Choroid plexus epithelial cell (primary cell): ENCODE measurements at regions not wholly inside any gene's neighbourhood (a gene's known extent, or its start where the extent isn't known, plus 50 kb on each side); places are given as distances from the start of the nearest gene placed in this dataset.

Experiments used
- DNase-seq: peaks from one replicate; pipeline ENCODE4 v3.0.0-alpha.2; 2010; ENCODE audit warnings: low read depth
- H3K4me3 ChIP-seq: 2 replicates; pipeline ENCODE4 v1.5.1; 2011; ENCODE audit warnings: low read depth, mild to moderate bottlenecking, control low read depth, low read length, moderate library complexity
- TF ChIP-seq, protein P1 (sequence below): conservative IDR thresholded peaks from 2 replicates; pipeline ENCODE4 v1.5.1; 2011; ENCODE audit warnings: low read depth, mild to moderate bottlenecking, control low read depth, inconsistent platforms, low read length, moderate library complexity

DNA sequence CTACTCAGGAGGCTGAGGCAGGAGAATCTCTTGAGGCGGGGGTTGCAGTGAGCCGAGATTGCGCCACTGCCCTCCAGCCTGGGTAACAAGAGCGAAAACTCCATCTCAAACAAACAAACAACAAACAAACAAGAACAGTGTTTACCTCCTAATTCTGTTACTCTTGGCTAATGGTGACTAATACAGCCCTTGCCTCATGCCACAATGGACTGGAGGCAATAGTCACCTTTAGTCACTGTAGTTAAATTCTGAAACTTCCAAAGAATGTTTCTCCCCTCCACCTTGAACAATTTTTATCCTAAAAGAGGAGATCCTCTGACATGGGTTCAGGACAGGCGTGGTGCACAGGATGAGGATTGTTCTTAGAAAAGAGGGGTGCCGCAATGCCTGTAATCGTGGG is 241.2 kb upstream of the CTSO start:
- no peak overlapping the region for H3K4me3 ChIP-seq
- no peak for DNase-seq
- TF ChIP-seq, protein P1, sequence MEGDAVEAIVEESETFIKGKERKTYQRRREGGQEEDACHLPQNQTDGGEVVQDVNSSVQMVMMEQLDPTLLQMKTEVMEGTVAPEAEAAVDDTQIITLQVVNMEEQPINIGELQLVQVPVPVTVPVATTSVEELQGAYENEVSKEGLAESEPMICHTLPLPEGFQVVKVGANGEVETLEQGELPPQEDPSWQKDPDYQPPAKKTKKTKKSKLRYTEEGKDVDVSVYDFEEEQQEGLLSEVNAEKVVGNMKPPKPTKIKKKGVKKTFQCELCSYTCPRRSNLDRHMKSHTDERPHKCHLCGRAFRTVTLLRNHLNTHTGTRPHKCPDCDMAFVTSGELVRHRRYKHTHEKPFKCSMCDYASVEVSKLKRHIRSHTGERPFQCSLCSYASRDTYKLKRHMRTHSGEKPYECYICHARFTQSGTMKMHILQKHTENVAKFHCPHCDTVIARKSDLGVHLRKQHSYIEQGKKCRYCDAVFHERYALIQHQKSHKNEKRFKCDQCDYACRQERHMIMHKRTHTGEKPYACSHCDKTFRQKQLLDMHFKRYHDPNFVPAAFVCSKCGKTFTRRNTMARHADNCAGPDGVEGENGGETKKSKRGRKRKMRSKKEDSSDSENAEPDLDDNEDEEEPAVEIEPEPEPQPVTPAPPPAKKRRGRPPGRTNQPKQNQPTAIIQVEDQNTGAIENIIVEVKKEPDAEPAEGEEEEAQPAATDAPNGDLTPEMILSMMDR, result no peak

DNA sequence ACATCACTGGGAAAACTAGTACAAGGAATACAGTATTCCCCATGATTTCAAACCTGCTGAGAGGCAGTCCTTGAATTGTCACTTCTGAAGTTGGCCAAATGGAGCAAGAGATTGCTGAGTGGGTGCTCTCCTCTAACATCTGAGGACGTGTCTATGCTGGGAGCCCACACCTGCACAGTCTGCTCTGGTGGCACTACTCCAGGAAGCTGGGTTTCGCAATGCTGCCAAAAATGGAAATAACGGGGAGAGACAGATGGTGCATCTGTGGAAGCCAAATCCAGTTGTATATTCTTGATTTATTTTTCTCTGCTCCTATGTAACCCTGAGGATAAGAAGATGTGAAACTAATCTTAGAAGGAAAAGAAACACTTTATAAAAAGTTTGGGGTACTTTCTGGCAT is 240.1 kb upstream of the CTSO start:
- H3K4me3 ChIP-seq, result no peak overlapping the region
- peak; percentile 28 for DNase-seq
- TF ChIP-seq, protein P1, result no peak

DNA sequence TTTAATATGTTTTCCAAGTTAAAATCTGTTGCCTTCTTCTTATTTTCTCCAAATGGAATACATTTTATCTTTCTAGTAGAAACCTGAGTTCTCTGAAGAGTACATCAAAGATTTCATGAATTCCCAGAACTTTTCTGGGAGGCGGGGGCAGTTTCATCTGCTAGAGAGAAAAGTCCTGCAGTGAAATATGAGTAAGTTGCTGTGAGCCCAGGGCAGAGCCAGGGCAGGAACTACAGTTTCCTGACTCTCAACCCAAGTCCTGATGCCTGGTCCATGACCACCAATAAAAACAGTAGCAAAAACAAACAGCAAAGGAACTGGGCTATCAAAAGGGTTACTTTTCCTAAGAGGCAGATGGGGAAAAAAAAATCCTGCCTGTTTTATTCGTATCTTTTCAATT is 239.4 kb upstream of the CTSO start:
- TF ChIP-seq, protein P1, result no peak
- DNase-seq, result peak; percentile 56
- H3K4me3 ChIP-seq, result no peak overlapping the region

DNA sequence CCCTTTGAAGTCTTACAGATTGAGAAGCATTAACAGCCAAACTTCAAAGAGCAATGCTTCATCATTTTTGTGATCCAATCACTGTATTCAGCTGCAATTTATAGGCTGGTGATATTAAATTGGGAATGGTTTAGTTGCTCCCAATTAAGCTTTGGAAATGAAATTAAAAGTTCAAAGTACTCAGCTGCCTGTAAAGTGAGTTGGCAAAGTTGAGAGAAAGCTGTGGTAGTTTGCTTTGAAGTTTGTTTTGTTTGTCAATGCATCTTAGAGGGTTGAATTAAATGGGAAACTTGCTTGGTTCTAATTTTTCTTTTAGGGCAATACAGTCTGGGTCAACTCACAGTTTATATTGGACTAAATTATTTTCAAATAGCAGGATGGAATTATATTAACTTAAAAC is 238.4 kb upstream of the CTSO start:
- H3K4me3 ChIP-seq, result no peak overlapping the region
- TF ChIP-seq, protein P1, result no peak
- no peak for DNase-seq

DNA sequence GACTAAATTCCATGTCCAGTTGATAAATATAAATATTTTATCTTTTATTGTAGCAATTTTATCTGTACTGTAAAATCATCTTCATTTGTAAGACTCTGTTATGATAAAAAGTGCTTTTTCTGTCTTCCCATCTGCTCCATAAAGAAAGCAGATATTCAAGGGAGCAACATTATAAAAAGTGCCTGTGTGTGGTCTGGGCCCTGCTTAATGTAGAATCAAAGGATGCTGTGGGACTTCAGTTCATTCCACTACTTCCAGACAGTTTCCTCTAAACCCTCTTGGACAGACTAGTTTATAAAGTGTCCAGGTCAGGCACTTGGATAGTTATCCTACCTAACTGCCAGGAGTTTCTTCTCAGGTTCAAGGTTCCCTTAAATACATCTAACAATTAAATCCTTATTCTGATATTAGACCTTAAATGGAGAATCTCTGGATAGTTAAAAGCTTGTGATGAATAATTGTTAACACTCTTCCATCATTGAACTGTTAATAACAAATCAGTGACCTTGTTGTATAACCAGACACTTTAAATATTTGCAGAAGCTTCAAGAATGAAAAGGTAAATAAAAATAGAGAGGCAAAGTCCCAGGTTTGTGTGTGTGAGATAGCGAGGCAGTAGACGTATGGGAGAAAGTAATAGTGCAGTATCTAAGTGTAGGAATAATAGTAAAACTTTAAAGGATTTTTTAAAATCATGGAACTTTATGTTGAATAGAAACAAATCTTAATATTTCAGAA is 237.5 kb upstream of the CTSO start:
- DNase-seq, result no peak
- no peak overlapping the region for H3K4me3 ChIP-seq
- TF ChIP-seq, protein P1, result no peak

DNA sequence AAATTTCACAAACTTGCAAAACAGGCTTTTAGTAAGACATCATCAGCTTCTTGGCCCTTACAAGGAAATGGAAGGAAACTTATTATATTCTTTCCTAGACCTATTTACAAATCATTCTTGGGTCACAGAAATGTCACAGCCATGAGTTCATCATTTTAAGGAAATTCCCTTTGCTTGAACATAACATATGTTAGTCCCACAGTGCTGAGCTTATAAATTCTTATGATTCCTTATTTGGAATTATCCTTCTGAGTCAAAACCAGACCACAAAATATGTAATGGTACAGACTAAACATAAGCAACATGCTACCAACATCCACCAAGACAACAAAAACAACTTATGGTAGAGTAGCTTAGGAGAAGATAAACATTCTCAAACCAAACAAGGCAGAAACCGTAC is 236.9 kb upstream of the CTSO start:
- peak; percentile 92 for DNase-seq
- TF ChIP-seq, protein P1, result no peak
- H3K4me3 ChIP-seq, result no peak overlapping the region

DNA sequence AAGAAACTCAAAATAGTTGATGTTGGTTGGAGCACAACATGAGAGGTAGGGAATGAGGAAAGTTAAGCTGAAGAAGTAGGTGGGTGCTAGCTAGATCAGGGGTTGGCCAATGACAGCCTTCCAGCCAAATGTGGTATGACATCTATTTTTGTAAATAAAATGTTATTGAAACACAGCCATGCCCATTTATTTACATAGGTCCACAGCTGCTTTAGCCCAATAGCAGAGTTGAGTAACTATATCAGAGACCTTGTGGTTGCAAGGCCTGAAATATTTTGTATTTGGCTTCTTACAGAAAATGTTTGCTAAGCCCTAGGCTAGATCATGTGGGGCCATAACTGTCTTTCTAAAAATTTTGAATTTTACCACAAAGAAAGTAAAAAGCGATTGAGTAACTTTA is 234.9 kb upstream of the CTSO start:
- TF ChIP-seq, protein P1, result no peak
- H3K4me3 ChIP-seq, result no peak overlapping the region
- peak; percentile 28 for DNase-seq
